GM19438 (cell line): ENCODE measurements at regions not wholly inside any gene's neighbourhood (a gene's known extent, or its start where the extent isn't known, plus 50 kb on each side); places are given as distances from the start of the nearest gene placed in this dataset.
A peak's percentile ranks its signal among the peaks of the same experiment; 100 is the strongest.

Experiments
- ATAC-seq: cut with Tn5 transposase; IDR thresholded peaks from one replicate; pipeline ENCODE4 v1.9.1; 2021; ENCODE audit warnings: low read depth; ENCODE audit not compliant: unreplicated experiment

- no peak for ATAC-seq
Measured at GRCh38 chr2:163373496-163373895, 362.3 kb downstream of the FIGN start.

GRCh38 chr2:163370169-163370886 lies 365.5 kb downstream of the FIGN start:
- ATAC-seq = no peak

GRCh38 chr2:163369111-163369510 lies 366.7 kb downstream of the FIGN start:
- ATAC-seq = no peak

GRCh38 chr2:163368655-163369054 lies 367.2 kb downstream of the FIGN start:
- ATAC-seq = no peak

- no peak for ATAC-seq
Measured at GRCh38 chr2:163367825-163368582, 367.8 kb downstream of the FIGN start.

- no peak for ATAC-seq
Measured at GRCh38 chr2:163364736-163365135, 371.1 kb downstream of the FIGN start.

- no peak for ATAC-seq
Measured at GRCh38 chr2:163353551-163353950, 382.3 kb downstream of the FIGN start.

- no peak for ATAC-seq
Measured at GRCh38 chr2:163351966-163352365, 383.8 kb downstream of the FIGN start.

- no peak for ATAC-seq
Measured at GRCh38 chr2:163351143-163351542, 384.7 kb downstream of the FIGN start.

- no peak for ATAC-seq
Measured at GRCh38 chr2:163348857-163349380, 386.9 kb downstream of the FIGN start.

- ATAC-seq = peak; percentile 78
Measured at GRCh38 chr2:163347982-163348856, 387.6 kb downstream of the FIGN start.

GRCh38 chr2:163345795-163346573 lies 389.8 kb downstream of the FIGN start:
- no peak for ATAC-seq

GRCh38 chr2:163343316-163343715 lies 392.5 kb downstream of the FIGN start:
- ATAC-seq = no peak

GRCh38 chr2:163341426-163341825 lies 394.4 kb downstream of the FIGN start:
- ATAC-seq = no peak

GRCh38 chr2:163338270-163338669 lies 397.5 kb downstream of the FIGN start:
- no peak for ATAC-seq

- no peak for ATAC-seq
Measured at GRCh38 chr2:163324677-163325076, 411.1 kb downstream of the FIGN start.

GRCh38 chr2:163319006-163319405 lies 416.8 kb downstream of the FIGN start:
- no peak for ATAC-seq

GRCh38 chr2:163314712-163315111 lies 421.1 kb downstream of the FIGN start:
- ATAC-seq = no peak

- ATAC-seq = no peak
Measured at GRCh38 chr2:163312713-163313112, 423.1 kb downstream of the FIGN start.

- ATAC-seq = no peak
Measured at GRCh38 chr2:163306647-163307046, 429.2 kb downstream of the FIGN start.
